GM18870 (cell line): ENCODE measurements at regions not wholly inside any gene's neighbourhood (a gene's known extent, or its start where the extent isn't known, plus 50 kb on each side); places are given as distances from the start of the nearest gene placed in this dataset.

Experiments
- ATAC-seq: cut with Tn5 transposase; IDR thresholded peaks from one replicate; pipeline ENCODE4 v1.9.1; 2021; ENCODE audit warnings: moderate library complexity; ENCODE audit not compliant: unreplicated experiment

DNA sequence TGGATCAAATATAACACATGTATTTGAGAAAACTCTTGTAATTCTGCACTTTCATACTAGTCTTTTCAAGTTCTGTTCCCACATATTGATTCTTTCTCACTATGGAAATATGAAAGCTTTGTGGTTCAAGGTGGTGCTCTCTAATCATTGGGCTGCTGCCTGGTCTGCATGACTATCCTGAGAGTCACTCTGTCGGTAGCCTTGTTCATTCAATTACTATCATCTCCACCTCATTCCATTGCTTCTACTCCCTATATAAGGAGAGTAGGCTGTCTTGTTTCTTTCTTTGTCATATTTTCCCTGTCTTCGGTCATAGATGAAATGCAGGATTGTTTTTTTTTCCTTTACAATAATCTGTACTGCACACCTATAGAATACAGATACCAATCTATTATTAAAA lies 341.4 kb upstream of the ACTBL2 start:
- no peak for ATAC-seq

DNA sequence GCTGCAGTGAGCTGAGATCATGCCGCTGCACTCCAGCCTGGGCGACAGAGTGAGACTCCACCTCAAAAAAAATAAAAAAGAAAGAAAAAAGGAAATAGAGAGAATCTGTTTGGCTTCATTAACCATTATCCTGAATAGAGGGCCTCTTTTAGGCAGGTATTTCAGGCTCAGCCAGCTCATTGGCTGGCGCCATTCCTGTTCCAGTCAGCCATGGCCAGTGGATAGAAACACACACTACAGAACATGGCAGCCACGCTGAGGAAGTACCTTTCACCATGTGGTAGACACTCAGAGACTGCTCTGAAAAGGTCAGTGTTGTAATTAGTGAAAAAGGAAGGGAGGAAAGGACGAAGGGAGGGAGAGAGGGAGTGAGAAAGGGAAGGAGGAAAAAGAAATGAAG lies 340.0 kb upstream of the ACTBL2 start:
- no peak for ATAC-seq

DNA sequence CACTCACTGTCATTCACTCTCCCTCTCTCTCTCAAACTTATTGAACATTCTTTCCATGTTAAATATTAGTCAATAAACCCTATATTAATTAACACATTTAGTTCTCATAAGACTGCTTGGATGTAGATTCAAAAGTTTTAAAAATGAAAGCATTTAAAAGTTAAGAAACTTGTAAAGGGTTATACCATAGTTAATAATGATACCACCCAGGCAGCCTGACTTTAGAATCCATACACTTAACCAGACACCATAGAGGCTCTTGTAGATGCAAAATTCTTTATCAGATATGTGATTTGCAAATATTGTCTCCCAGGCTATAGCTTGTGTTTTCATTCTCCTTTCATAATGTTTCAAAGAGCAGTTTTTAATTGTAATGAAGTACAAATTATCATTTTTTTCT lies 335.8 kb upstream of the ACTBL2 start:
- ATAC-seq: peak; percentile 47

DNA sequence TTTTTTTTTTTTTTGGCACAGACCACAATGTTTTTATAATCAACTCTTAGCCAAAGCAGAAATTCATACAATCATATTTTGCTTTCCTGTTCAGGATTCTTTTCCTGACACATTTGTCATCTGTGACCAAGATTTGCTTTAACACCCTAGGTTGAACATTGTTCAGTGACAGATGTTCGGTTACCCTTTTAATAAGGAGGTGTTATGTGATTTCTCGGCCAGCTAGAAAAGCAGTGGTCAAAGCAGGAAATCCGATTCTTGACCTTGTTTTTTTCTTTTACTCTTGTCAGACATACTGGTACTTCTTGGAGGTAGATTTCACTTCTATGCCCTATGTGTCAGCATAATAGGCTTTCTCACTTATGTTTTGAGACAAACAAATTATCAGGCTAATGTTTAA lies 335.3 kb upstream of the ACTBL2 start:
- peak; percentile 84 for ATAC-seq

DNA sequence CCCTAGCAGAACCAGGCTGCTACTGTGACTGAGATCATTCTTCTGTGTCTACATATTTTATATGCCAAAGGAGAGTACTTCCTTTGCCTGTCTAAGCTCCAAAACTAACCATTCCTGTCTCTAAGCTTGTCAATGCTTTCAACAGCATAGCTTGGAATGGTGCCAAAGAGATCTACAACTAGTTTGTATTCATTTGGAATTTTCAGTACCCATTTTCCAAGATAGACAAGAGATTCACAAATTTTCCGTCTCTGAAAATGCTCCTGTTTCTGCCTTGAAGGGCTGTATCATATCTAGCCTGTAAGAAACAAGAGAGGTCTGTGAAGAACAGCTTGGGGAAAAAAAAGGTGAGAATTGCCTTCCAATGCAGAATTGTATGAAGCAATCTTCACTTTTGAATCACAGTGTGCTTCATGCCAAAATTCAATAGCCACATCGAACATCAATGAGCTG lies 334.4 kb upstream of the ACTBL2 start:
- no peak for ATAC-seq

DNA sequence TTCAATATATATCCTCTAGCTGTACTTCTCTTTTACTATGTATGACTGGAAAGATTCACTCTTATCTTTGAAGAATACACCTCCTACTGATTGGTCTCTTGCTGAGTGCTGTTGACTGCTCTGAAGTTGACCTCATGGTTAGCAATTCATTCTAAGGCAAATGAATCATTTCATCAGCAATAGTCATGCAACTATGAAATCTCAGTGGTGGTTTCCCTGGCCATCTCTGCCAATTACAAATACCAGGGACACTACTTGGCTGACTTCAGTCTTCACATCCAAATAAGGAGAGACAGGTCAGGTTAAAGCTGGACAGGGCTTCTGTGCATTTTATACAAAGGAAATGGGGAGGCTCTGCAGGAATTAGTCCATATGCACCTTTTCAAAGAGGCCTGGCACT lies 333.5 kb upstream of the ACTBL2 start:
- ATAC-seq: no peak

DNA sequence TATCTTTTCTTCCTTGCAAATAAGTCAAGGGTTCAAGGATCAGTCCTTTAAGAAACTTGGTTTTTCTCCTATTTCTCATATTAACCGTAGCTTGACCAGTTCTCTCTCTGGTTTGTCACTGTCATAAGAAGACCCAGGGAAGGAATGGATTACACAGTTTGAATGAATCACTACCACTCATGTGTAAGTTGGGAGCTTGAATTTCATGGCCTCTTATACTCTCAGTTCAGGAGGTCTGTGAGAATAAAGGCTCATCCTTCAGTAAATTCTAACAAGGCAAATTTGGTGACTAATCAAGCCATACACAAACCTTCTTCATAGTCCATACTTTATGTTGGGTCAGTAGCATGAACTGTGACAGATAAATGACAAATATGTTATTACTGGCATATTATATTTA lies 323.1 kb upstream of the ACTBL2 start:
- ATAC-seq: no peak

DNA sequence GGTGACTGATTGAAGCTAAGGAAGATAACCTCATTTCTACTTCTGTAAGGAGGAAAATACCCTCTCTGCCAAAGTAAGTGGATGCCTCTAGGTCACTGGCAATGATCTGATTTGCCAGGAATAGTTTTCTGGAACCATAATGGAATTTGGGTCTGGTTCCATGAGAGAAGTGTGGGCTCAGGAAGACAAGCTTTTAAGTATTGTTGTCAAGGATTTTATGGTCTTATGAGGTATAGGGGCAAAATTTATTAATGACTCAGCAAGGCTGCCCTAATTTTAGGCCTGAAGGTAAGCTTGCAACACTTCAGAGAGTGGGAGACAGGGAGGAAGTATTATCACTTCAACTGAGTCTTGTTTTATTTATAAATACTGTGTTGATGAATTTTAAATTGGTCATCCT lies 322.6 kb upstream of the ACTBL2 start:
- no peak for ATAC-seq

DNA sequence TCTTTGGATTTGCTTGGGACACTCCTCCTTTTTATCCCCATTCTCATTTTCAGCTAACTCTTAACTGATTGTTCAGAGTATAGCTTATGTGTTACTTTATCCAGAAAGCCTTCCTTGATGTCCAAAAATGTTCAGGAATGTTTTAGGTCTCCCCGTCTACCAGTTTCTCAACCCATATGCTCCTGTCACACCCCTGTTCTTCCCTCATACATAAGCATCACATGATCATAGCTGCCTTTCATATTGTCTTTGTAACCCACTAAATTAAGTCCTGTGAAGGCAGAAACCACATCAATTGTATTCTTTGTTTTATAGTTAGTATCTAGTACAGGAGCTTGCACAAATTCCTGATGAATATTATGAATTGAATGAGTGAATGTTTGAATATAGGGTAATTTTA lies 321.9 kb upstream of the ACTBL2 start:
- ATAC-seq: no peak

DNA sequence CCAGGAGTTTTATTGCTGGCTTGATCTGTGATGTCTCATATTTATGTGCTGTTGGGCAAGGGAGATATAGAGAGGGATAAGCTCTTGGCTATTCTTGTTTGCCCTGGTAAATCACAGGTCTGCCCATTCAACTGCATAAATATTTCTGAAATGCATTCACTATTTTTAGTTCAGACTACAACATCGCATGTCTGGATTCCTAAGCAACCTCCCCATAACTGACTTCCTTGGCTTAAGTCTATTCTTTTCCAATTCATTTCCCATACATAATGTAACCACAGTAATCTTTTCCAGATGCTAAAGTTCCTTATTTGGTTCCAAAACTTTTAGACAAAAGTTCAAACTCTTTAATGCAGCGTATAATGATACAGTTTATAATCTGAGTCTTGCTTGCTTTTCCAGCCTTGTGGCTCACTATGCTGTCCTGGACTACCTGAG lies 321.4 kb upstream of the ACTBL2 start:
- ATAC-seq: no peak

DNA sequence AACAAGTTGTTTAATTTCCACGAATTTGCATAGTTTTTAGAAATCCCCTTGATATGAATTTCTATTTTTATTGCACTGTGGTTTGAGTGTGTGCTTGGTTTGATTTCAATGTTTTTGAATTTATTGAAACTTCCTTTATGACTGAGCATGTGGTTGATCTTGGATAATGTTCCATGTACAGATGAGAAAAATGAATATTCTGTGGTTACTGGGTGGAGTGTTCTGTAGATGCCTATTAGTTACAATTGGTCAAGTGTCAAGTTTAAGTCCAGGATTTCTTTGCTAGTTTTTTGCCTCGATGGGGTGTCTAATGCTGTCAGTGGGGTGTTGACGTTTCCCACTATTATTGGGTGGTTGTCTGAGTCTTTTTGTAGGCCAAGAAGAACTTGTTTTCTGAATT lies 319.5 kb upstream of the ACTBL2 start:
- ATAC-seq: no peak

DNA sequence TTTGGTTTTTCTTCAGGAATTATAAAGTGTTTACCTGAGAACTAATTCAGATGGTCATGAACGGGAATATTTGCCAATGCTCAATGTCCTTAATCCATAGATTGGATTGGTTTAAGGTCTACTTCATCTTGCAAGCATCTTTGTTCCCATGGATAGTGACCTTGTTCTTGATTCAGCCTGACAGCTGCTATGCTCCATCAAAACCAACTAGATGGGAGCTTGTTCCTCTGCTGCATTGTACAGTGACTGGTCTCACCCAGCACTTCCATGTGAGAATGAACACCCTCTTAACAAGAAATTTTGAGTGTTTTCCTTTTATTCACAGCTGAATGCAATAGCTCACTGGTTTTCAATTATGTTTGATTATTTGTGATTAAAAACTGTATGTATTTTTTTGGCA lies 312.6 kb upstream of the ACTBL2 start:
- ATAC-seq: no peak

DNA sequence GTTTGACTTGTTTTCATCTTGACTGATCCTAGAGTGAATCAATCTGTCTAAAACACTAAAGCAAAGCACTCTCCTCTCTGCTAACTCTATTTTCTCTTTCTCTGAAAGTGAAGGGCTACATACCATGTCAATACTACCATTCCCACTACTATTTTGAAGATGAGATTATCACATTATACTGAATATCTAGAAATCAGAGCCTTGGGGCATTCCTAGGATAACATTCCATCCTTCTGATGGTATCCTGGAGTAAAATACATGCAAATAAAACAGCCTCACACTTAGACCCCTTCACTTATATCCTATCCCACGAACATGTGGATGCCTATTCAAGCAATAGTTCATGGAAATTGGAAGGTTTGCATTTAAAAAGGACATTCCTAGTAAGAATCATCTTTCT lies 309.3 kb upstream of the ACTBL2 start:
- ATAC-seq: no peak

DNA sequence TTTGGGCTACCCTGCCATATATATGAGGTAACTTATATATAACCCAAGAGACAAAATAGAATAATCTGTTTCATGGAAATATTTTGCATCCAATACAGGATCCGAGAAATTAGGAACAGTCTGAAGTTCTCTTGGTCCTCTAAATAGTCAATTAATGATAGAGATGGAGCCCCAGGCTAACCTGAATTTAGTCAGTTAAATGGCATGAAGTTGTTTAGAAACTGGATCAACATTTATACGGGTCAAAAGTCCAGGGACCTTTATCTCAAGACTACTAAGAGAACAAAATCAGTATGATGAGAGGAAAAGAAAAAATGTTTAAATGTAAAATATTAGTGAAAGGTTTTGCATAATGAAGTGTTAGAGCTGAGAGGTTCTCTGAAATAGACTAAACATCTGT lies 303.3 kb upstream of the ACTBL2 start:
- no peak for ATAC-seq

DNA sequence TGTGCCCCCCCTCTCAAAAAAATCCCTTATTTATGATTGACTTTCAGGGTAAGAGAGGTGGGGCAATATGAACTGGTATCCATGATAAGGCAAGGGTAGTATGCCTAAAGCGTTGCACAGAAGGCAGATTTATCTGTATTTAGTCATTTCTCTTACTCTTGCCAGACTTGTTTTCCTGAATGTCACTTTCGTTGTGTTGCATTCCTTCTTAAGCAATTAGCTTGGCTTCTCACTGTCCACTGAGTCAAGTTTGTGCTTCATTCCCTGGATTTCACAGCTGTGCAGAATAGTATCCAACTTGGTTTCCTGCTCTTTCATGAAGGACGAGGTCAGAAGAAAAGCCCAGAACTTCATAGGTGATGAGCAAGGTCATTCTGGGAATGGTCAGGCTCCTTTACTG lies 301.5 kb upstream of the ACTBL2 start:
- ATAC-seq: no peak

DNA sequence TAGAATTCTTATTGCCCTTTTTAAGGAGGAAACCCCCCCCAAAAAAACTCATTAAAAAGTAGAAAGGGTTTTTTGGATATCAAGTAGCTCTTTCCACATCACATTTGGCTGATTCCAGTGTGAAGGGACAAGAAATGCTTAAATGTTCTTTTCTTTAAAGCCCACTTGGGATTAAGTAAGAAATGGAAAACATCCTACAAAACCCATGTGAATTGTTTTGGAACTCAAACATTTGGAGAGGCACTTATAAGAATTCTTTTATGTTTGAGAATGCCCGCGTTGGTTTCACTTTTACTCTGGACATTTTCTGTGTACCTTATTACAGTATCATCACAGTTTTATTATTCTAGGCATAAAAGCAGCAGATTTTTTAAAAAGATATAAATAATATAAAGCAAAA lies 301.1 kb upstream of the ACTBL2 start:
- ATAC-seq: no peak

DNA sequence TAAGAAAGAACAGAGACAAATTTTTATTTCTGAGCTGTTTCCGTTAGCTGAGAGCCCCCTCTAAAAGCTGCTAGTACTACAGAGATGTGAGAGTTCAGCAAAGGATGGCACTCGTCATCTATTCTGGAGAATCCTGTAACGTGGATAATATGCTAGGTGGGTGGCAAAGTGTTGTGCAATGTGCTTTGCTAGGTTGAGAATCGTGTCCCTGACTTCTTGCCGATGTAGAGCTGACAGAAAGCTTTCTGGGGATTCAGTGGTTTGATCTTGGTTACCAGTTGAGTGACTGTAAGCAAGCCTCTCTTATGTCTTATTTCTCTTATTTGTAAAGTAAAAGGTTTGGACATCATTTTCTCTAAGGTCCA lies 298.3 kb upstream of the ACTBL2 start:
- ATAC-seq: no peak

DNA sequence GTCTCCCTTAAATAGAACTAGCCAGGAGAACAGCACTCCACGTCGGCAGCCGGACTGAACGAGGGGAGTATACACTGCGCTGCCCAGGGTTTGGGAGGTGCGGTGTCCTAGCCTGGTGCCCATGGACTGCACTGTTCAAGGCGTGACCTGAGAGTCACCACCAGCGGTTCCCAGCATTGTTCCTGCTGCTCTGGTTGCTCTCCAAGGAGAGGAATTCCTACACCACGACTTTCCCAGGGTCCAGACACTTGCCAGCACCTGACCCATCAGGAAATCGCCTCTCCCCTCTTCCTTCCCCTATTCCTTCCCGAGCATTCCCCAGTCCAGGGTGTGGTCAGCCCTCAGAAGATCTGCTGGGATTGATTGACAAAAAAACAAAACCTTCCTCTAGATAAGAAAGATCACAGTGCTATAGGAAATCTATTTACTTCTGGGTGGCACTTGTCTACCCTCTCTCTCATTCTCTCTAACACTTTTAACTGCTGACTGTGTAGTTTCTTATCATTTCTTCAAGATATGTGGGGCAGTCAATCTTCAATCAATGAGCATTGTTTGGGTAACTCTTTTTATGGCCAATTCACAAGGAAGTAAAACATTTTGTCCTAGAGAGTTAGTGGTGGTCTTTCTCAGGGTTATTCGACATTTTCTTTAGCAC lies 297.8 kb upstream of the ACTBL2 start:
- ATAC-seq: no peak

DNA sequence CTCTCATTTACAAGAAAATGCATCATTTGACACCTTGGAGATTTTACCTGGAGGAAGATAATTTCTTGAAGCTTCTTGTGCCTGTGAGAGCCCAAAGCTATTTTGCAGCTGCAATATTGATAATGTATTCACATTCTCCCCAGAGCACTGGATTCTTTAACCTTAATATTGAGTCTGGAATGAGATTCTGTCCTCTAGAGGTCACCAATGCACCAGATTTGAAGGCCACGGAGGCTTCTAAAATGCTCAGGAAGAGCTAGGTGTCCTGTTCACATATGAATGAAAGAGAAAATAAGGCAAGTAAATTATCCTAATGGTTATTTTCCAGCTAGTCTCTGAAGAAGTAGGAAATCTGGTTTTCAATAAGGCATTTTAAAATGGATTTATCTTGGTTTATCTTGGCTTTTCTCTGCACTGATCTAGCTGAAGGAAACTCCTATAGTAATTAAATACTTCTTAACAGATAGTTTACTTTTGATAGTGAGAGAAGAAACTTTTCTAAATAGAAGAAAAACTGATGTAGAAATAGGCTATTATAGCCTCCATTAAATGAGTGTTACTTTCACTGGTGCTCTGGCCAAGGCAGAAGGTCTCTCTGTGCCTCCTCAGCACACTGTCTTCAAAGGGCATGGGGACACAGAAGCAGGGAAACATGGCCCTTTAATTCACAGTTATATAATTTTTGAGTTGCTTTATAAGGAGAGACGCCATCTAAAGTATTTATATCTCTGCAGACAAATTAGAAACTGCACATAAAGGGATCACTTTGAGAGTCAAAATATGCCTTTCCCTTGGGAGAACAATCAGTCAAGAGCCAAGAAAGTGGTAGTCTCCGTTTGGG lies 297.0 kb upstream of the ACTBL2 start:
- no peak for ATAC-seq

DNA sequence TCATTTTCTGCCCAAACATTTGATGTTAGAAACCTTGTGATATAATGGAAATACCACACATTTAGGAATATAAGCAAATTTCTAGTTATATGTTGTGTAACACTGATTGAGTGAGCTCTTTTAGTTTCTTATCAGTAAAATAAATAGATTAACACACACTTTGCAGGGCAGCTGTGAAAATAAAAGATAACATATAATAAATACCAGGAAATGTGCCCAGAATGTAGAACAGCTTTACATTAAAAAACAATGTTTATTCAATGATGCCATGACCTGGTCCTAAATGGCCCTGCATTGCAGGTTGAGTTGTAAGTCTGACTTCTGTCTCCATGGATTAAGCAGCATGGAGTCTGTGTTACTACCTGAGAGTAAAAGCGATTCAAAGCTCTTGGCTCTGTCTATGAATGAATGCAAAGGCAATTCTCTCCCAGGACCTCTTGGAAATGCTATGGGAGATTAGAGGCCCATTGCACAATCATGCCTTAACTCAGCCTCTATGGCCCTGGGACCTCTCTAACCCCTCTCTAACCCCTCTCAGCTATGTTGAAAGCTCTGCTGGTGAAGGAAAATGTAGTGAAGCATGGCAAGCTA lies 296.0 kb upstream of the ACTBL2 start:
- no peak for ATAC-seq

DNA sequence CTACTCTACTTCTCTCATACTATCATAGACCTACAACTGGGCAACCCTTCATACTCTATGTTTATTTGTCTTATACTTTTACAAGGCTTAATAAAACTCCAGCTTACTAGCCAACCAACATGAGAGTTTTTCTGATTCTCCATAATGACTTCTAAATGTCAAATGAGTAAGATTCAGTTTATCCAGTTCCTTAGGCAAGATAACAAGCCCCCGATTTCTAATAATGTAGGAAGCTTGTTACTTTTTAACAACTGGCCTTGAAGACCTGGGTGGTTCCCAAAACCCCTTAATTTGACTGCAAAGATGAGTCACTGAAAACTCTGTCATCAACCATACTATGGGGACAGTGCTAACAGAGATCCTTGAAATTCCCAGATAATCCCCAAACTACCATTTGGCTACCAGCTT lies 294.6 kb upstream of the ACTBL2 start:
- no peak for ATAC-seq

DNA sequence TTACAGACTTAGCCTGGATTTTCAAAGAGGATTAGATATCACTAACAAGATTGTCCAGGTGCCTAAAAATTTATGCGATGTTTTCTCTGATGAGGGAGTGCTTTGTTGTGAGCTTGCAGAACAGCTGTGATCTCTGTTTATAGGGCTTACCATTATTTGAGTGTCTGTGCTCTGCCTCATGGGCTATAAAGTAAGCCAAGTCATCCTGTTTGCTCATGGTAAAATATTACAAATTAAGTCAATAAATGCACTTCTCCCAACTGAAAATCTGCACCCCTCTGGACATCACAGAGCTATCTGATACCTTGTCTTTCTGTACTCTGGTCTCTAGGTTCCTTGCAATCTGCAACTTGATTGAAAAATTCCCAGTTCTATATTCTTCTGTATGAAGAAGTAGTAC lies 293.4 kb upstream of the ACTBL2 start:
- no peak for ATAC-seq
